H9 (cell line): ENCODE measurements at regions not wholly inside any gene's neighbourhood (a gene's known extent, or its start where the extent isn't known, plus 50 kb on each side); places are given as distances from the start of the nearest gene placed in this dataset.

Experiments used
- DNase-seq: peaks from one replicate; pipeline ENCODE4 v3.0.0-alpha.2; 2017
- H2AFZ ChIP-seq: one replicate; pipeline ENCODE4 v1.6.1; 2013; ENCODE audit warnings: mild to moderate bottlenecking, low read length, control low read depth, moderate library complexity
- H2AK5ac ChIP-seq: 2 replicates; pipeline ENCODE4 v1.6.1; 2013; ENCODE audit warnings: low read length, control low read depth, mixed read lengths; ENCODE audit not compliant: insufficient read length
- H2BK120ac ChIP-seq: one replicate; pipeline ENCODE4 v1.6.1; 2013; ENCODE audit warnings: low read depth, mild to moderate bottlenecking, low read length, control low read depth, inconsistent platforms; ENCODE audit not compliant: poor library complexity, severe bottlenecking
- H2BK12ac ChIP-seq: 2 replicates; pipeline ENCODE4 v1.6.1; 2013; ENCODE audit warnings: low read length, control low read depth, mixed read lengths, low read depth; ENCODE audit not compliant: insufficient read length
- H2BK15ac ChIP-seq: 2 replicates; pipeline ENCODE4 v1.6.1; 2013; ENCODE audit warnings: low read depth, low read length, control low read depth
- H2BK20ac ChIP-seq: one replicate; pipeline ENCODE4 v1.6.1; 2013; ENCODE audit warnings: low read depth, mild to moderate bottlenecking, low read length, control low read depth, inconsistent platforms; ENCODE audit not compliant: poor library complexity, severe bottlenecking
- H2BK5ac ChIP-seq: 2 replicates; pipeline ENCODE4 v1.6.1; 2013; ENCODE audit warnings: low read length, control low read depth, mixed read lengths; ENCODE audit not compliant: insufficient read length
- H3K14ac ChIP-seq: 2 replicates; pipeline ENCODE4 v1.6.1; 2013; ENCODE audit warnings: low read length, control low read depth; ENCODE audit not compliant: insufficient read depth
- H3K18ac ChIP-seq: 2 replicates; pipeline ENCODE4 v1.6.1; 2013; ENCODE audit warnings: low read depth, mild to moderate bottlenecking, mixed read lengths, low read length, control low read depth; ENCODE audit not compliant: insufficient read length
- H3K23ac ChIP-seq: 2 replicates; pipeline ENCODE4 v1.6.1; 2013; ENCODE audit warnings: low read length, control low read depth, mixed read lengths, low read depth; ENCODE audit not compliant: insufficient read length
- H3K23me2 ChIP-seq: 2 replicates; pipeline ENCODE4 v1.6.1; 2013; ENCODE audit warnings: low read depth, mild to moderate bottlenecking, mixed read lengths, low read length, control low read depth; ENCODE audit not compliant: insufficient read length, poor library complexity, severe bottlenecking
- H3K27ac ChIP-seq: 2 replicates; pipeline ENCODE4 v1.5.1; 2013; ENCODE audit warnings: low read length, control low read depth, mixed read lengths, low read depth; ENCODE audit not compliant: insufficient read length
- H3K27me3 ChIP-seq: 2 replicates; pipeline ENCODE4 v1.6.1; 2013; ENCODE audit warnings: low read length, control low read depth, inconsistent platforms; ENCODE audit not compliant: insufficient read depth
- H3K4ac ChIP-seq: 2 replicates; pipeline ENCODE4 v1.6.1; 2013; ENCODE audit warnings: low read depth, mild to moderate bottlenecking, control low read depth, inconsistent platforms, low read length, moderate library complexity
- H3K4me1 ChIP-seq: 2 replicates; pipeline ENCODE4 v1.6.1; 2013; ENCODE audit warnings: low read length, control low read depth, inconsistent platforms; ENCODE audit not compliant: insufficient read depth
- H3K4me2 ChIP-seq: 2 replicates; pipeline ENCODE4 v1.6.1; 2013; ENCODE audit warnings: low read length, control low read depth, mixed read lengths; ENCODE audit not compliant: insufficient read length, insufficient read depth
- H3K56ac ChIP-seq: 2 replicates; pipeline ENCODE4 v1.6.1; 2013; ENCODE audit warnings: low read depth, mild to moderate bottlenecking, mixed read lengths, low read length, control low read depth; ENCODE audit not compliant: insufficient read length
- H3K79me1 ChIP-seq: 2 replicates; pipeline ENCODE4 v1.6.1; 2013; ENCODE audit warnings: low read depth, mild to moderate bottlenecking, moderate library complexity, low read length, control low read depth, inconsistent platforms; ENCODE audit not compliant: insufficient read depth, poor library complexity, severe bottlenecking
- H3K79me2 ChIP-seq: 2 replicates; pipeline ENCODE4 v1.6.1; 2013; ENCODE audit warnings: low read length, control low read depth, inconsistent platforms; ENCODE audit not compliant: insufficient read depth
- H3K9ac ChIP-seq: 2 replicates; pipeline ENCODE4 v1.6.1; 2013; ENCODE audit warnings: low read length, control low read depth, mixed read lengths; ENCODE audit not compliant: insufficient read length; ENCODE audit errors: extremely low read depth
- H3K9me3 ChIP-seq: one replicate; pipeline ENCODE4 v1.6.1; 2013; ENCODE audit warnings: low read depth, low read length, inconsistent platforms; ENCODE audit not compliant: control insufficient read depth
- H3T11ph ChIP-seq: one replicate; pipeline ENCODE4 v1.6.1; 2013; ENCODE audit warnings: mild to moderate bottlenecking, low read length, control low read depth, inconsistent platforms
- H4K20me1 ChIP-seq: one replicate; pipeline ENCODE4 v1.6.1; 2013; ENCODE audit not compliant: control insufficient read depth, insufficient read length, insufficient read depth
- H4K5ac ChIP-seq: 2 replicates; pipeline ENCODE4 v1.6.1; 2013; ENCODE audit warnings: low read depth, mild to moderate bottlenecking, mixed read lengths, low read length, control low read depth; ENCODE audit not compliant: insufficient read length
- H4K8ac ChIP-seq: replicated peaks from 2 replicates; pipeline ENCODE4 v1.6.1; 2013; ENCODE audit warnings: low read length, control low read depth, mixed read lengths, low read depth; ENCODE audit not compliant: insufficient read length
- H4K91ac ChIP-seq: 2 replicates; pipeline ENCODE4 v1.6.1; 2013; ENCODE audit warnings: low read depth, mild to moderate bottlenecking, moderate library complexity, mixed read lengths, low read length, control low read depth; ENCODE audit not compliant: insufficient read length
- H3K27ac Mint-ChIP-seq, 3 experiments: 2 replicates in 2 of 3; 3 replicates in 1 of 3; pipeline ENCODE4 v1.8.0; 2020 to 2021; ENCODE audit warnings: mixed read lengths in 3 of 3, mild to moderate bottlenecking in 1 of 3, moderate library complexity in 1 of 3
- H3K27me3 Mint-ChIP-seq: 2 replicates; pipeline ENCODE4 v1.8.0; 2021; ENCODE audit warnings: low read depth, mild to moderate bottlenecking, moderate library complexity, mixed read lengths
- H3K36me3 Mint-ChIP-seq, 3 experiments: 2 replicates in 2 of 3; 3 replicates in 1 of 3; pipeline ENCODE4 v1.8.0; 2020 to 2021; ENCODE audit warnings: low read depth in 3 of 3, mixed read lengths in 3 of 3; ENCODE audit not compliant: insufficient read depth in 1 of 3
- H3K4me1 Mint-ChIP-seq, 2 experiments: 2 replicates each; pipeline ENCODE4 v1.8.0; 2020; ENCODE audit warnings: mixed read lengths in 2 of 2
- H3K4me3 Mint-ChIP-seq, 2 experiments: 2 replicates in 1 of 2; 3 replicates in 1 of 2; pipeline ENCODE4 v1.8.0; 2020 to 2021; ENCODE audit warnings: mild to moderate bottlenecking in 2 of 2, mixed read lengths in 2 of 2, moderate library complexity in 1 of 2
- H3K9me3 Mint-ChIP-seq, 2 experiments: 2 replicates in 1 of 2; 3 replicates in 1 of 2; pipeline ENCODE4 v1.8.0; 2020; ENCODE audit warnings: mild to moderate bottlenecking in 2 of 2, mixed read lengths in 2 of 2, moderate library complexity in 1 of 2
- WGBS: extraction: QIAGEN DNeasy Blood & Tissue Kit; methylation state at CpG from one replicate; pipeline ENCODE4 v1.1.7; 2013; ENCODE audit warnings: missing lambda C conversion rate, low lambda C conversion rate, mixed read lengths; ENCODE audit not compliant: insufficient read length; ENCODE audit errors: extremely low coverage; 5-methylcytosine and 5-hydroxymethylcytosine counted together
- TF ChIP-seq, protein P1 (sequence below): fragments of 200-600 bp; sonication (generic); conservative IDR thresholded peaks from 3 replicates; pipeline ENCODE4 v1.8.0; 2021; ENCODE audit warnings: antibody characterized with exemption, mild to moderate bottlenecking

DNA sequence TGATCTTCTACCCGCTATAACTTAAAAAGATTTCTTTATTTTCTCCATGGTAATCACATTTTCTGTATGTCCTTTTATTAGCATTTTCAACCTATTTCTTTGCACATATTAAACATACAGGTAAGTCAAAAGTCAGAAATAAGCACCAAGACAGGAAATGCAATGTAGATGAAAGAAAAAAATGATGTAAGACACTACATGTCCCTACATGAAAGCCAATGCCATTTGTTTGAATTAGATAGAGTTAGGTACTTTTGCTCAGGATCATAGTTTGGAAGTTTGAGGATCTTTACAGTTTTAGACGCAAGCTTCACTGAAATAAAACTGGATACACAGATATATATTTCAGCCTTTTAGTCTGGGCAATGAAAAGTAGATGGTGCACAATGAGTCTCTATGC lies 453.1 kb upstream of the MEF2C start:
- H4K8ac ChIP-seq: no peak overlapping the region
- H3K27ac ChIP-seq: no peak overlapping the region
- H2AK5ac ChIP-seq: no peak overlapping the region
- no peak overlapping the region for H3K14ac ChIP-seq
- H3K9me3 ChIP-seq: no peaks in the 10 kb centered on the region
- H3K23ac ChIP-seq: no peak overlapping the region
- Mint-ChIP-seq H3K9me3 (no peaks in the 10 kb centered on the region), H3K4me3 (no peak overlapping the region), H3K27ac (no peak overlapping the region), H3K36me3 (no peaks in the 10 kb centered on the region), H3K4me1 (no peaks in the 10 kb centered on the region), H3K27me3 (no peaks in the 10 kb centered on the region)
- no peak overlapping the region for H3K56ac ChIP-seq
- no peak overlapping the region for H2BK120ac ChIP-seq
- no peaks in the 10 kb centered on the region for H3K4me1 ChIP-seq
- no peak overlapping the region for H3T11ph ChIP-seq
- no peaks in the 10 kb centered on the region for H3K27me3 ChIP-seq
- no peak overlapping the region for H3K4me2 ChIP-seq
- H3K23me2 ChIP-seq: no peaks in the 10 kb centered on the region
- no peak overlapping the region for H2BK12ac ChIP-seq
- no peak overlapping the region for H4K5ac ChIP-seq
- no CpG with 5 or more reads among the region's 2 CpGs for WGBS
- no peak overlapping the region for H3K18ac ChIP-seq
- TF ChIP-seq, protein P1, sequence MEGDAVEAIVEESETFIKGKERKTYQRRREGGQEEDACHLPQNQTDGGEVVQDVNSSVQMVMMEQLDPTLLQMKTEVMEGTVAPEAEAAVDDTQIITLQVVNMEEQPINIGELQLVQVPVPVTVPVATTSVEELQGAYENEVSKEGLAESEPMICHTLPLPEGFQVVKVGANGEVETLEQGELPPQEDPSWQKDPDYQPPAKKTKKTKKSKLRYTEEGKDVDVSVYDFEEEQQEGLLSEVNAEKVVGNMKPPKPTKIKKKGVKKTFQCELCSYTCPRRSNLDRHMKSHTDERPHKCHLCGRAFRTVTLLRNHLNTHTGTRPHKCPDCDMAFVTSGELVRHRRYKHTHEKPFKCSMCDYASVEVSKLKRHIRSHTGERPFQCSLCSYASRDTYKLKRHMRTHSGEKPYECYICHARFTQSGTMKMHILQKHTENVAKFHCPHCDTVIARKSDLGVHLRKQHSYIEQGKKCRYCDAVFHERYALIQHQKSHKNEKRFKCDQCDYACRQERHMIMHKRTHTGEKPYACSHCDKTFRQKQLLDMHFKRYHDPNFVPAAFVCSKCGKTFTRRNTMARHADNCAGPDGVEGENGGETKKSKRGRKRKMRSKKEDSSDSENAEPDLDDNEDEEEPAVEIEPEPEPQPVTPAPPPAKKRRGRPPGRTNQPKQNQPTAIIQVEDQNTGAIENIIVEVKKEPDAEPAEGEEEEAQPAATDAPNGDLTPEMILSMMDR: no peak
- no peak overlapping the region for H2BK15ac ChIP-seq
- no peak overlapping the region for H2BK20ac ChIP-seq
- no peak overlapping the region for H3K9ac ChIP-seq
- H4K91ac ChIP-seq: no peak overlapping the region
- H3K4ac ChIP-seq: no peak overlapping the region
- no peaks in the 10 kb centered on the region for H3K79me1 ChIP-seq
- DNase-seq: no peak
- H3K79me2 ChIP-seq: no peaks in the 10 kb centered on the region
- H4K20me1 ChIP-seq: no peaks in the 10 kb centered on the region
- no peak overlapping the region for H2BK5ac ChIP-seq
- no peak overlapping the region for H2AFZ ChIP-seq
